ENCODE measurements at regions not wholly inside any gene's neighbourhood (a gene's known extent, or its start where the extent isn't known, plus 50 kb on each side); places are given as distances from the start of the nearest gene placed in this dataset.

DNA sequence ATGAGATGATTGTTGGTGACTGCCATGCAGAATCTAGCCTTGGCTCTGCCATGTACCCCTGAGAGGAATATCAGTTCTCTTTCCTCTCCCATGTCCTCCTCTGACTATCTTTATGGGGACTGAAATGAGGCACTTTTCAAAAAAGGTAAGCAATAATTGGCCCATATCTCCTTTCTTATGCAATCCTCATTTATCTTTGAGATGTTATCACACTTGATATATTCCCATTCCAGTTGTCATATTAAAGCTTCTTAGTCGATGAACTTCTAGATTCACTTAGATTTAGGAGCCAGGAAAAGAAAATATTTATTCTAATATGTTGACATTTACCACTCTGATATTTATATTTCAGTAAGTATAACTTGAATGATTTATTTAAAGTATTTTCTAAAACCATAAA lies 55.3 kb upstream of the CXCL8 start:
- Histone ChIP-seq H4K20me1 (ENCODE audit: insufficient read depth) (no peaks in the 10 kb centered on the region), H3K79me2 (ENCODE audit: insufficient read depth) (no peaks in the 10 kb centered on the region), H3K9me2 (no peaks in the 10 kb centered on the region), H3F3A (replicated peaks; ENCODE audit: insufficient read depth) (peaks cover 34% of the 10 kb centered on the region), H3K4me3 (ENCODE audit: low read depth in 2 of 2, low read length in 1 of 2) (no peak overlapping the region), H3K27me3 (ENCODE audit: insufficient read depth) (no peaks in the 10 kb centered on the region), H3K9me3 (no peaks in the 10 kb centered on the region), H3K4me1 (ENCODE audit: control insufficient read depth in 1 of 2, insufficient read depth in 2 of 2, low read depth in 1 of 2, low read length in 1 of 2) (peaks cover 0 to 6% of the 10 kb centered on the region in 2 experiments; a peak in 1 of 4 replicates), H3K36me3 (replicated peaks in 1 of 2; ENCODE audit: control insufficient read depth in 1 of 2, insufficient read depth in 2 of 2, low read length in 1 of 2) (no peaks in the 10 kb centered on the region), H3K4me2 (no peak overlapping the region), H3K9ac (no peak overlapping the region), H3K27ac (ENCODE audit: low read depth in 2 of 2, low read length in 1 of 2) (no peak overlapping the region), H2AFZ (ENCODE audit: low read depth) (no peak overlapping the region)
- POLR2A ChIA-PET: no interaction called here
- 11% methylated on average over 1 of the region's 1 CpG for WGBS (ENCODE audit: low lambda C conversion rate)
- no peak for TF ChIP-seq MXI1 (IDR thresholded peaks at IDR 0.05; ENCODE audit: low read depth, low read length)
- TF ChIP-seq TAF1 (IDR thresholded peaks at IDR 0.05; ENCODE audit: borderline replicate concordance, low read depth, low read length): no peak
- TF ChIP-seq NRF1 (IDR thresholded peaks at IDR 0.05; ENCODE audit: low read depth, low read length): no peak
- TF ChIP-seq NFIC (IDR thresholded peaks at IDR 0.05; ENCODE audit: borderline replicate concordance): no peak
- no peak for TF ChIP-seq RXRA (IDR thresholded peaks at IDR 0.05; ENCODE audit: borderline replicate concordance, low read depth)
- CTCF ChIA-PET: interaction anchor here (1.5 kb wide), 1 partner anchor 11 kb away, joined by 5 read pairs; no protein-coding TSS in a partner anchor
- no peak for DNase-seq

DNA sequence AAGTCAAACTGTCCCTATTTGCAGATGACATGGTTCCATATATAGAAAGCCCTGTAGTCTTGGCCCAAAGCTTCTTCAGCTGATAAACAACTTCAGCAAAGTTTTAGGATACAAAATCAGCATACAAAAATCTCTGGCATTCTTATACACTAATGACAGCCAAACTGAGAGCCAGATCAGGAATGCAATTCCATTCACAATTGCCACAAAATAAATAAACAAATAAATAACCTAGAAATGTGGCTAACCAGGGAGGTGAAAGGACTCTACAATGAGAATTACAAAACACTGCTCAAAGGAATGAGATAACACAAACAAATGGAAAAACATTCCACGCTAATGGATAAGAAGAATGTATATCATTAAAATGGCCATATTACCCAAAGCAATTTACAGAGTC lies 52.9 kb upstream of the CXCL8 start:
- no peak for DNase-seq
- 94% methylated on average over 1 of the region's 1 CpG for WGBS (ENCODE audit: low lambda C conversion rate)
- Histone ChIP-seq H4K20me1 (ENCODE audit: insufficient read depth) (no peaks in the 10 kb centered on the region), H3K9ac (no peak overlapping the region), H3K9me3 (no peaks in the 10 kb centered on the region), H3F3A (replicated peaks; ENCODE audit: insufficient read depth) (peaks cover 16% of the 10 kb centered on the region), H3K4me1 (ENCODE audit: control insufficient read depth in 1 of 2, insufficient read depth in 2 of 2, low read depth in 1 of 2, low read length in 1 of 2) (peaks cover 0 to 5% of the 10 kb centered on the region in 2 experiments; a peak in 1 of 4 replicates), H3K4me3 (ENCODE audit: low read depth in 2 of 2, low read length in 1 of 2) (no peak overlapping the region), H3K36me3 (replicated peaks in 1 of 2; ENCODE audit: control insufficient read depth in 1 of 2, insufficient read depth in 2 of 2, low read length in 1 of 2) (no peaks in the 10 kb centered on the region), H3K4me2 (no peak overlapping the region), H3K27ac (ENCODE audit: low read depth in 2 of 2, low read length in 1 of 2) (no peak overlapping the region), H3K79me2 (ENCODE audit: insufficient read depth) (no peaks in the 10 kb centered on the region), H2AFZ (ENCODE audit: low read depth) (no peak overlapping the region), H3K9me2 (no peaks in the 10 kb centered on the region), H3K27me3 (ENCODE audit: insufficient read depth) (no peaks in the 10 kb centered on the region)
- TF ChIP-seq, protein P1, sequence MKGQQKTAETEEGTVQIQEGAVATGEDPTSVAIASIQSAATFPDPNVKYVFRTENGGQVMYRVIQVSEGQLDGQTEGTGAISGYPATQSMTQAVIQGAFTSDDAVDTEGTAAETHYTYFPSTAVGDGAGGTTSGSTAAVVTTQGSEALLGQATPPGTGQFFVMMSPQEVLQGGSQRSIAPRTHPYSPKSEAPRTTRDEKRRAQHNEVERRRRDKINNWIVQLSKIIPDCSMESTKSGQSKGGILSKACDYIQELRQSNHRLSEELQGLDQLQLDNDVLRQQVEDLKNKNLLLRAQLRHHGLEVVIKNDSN (IDR thresholded peaks at IDR 0.05; ENCODE audit: borderline replicate concordance, low read depth): no peak
- TF ChIP-seq, protein P2, sequence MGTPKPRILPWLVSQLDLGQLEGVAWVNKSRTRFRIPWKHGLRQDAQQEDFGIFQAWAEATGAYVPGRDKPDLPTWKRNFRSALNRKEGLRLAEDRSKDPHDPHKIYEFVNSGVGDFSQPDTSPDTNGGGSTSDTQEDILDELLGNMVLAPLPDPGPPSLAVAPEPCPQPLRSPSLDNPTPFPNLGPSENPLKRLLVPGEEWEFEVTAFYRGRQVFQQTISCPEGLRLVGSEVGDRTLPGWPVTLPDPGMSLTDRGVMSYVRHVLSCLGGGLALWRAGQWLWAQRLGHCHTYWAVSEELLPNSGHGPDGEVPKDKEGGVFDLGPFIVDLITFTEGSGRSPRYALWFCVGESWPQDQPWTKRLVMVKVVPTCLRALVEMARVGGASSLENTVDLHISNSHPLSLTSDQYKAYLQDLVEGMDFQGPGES (IDR thresholded peaks at IDR 0.05; ENCODE audit: low read depth, low read length): no peak
- TF ChIP-seq, protein P3, sequence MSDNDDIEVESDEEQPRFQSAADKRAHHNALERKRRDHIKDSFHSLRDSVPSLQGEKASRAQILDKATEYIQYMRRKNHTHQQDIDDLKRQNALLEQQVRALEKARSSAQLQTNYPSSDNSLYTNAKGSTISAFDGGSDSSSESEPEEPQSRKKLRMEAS (IDR thresholded peaks at IDR 0.05; ENCODE audit: low read depth): no peak
- TF ChIP-seq TEAD4 (IDR thresholded peaks at IDR 0.05; ENCODE audit: borderline replicate concordance, insufficient read depth): no peak
- TF ChIP-seq EZH2phosphoT487 (IDR thresholded peaks at IDR 0.05; ENCODE audit: borderline replicate concordance, low read depth): no peak
- TF ChIP-seq CHD2 (IDR thresholded peaks at IDR 0.05; ENCODE audit: low read length, partially characterized antibody): no peak
- TF ChIP-seq, protein P4, sequence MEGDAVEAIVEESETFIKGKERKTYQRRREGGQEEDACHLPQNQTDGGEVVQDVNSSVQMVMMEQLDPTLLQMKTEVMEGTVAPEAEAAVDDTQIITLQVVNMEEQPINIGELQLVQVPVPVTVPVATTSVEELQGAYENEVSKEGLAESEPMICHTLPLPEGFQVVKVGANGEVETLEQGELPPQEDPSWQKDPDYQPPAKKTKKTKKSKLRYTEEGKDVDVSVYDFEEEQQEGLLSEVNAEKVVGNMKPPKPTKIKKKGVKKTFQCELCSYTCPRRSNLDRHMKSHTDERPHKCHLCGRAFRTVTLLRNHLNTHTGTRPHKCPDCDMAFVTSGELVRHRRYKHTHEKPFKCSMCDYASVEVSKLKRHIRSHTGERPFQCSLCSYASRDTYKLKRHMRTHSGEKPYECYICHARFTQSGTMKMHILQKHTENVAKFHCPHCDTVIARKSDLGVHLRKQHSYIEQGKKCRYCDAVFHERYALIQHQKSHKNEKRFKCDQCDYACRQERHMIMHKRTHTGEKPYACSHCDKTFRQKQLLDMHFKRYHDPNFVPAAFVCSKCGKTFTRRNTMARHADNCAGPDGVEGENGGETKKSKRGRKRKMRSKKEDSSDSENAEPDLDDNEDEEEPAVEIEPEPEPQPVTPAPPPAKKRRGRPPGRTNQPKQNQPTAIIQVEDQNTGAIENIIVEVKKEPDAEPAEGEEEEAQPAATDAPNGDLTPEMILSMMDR (IDR thresholded peaks at IDR 0.05): no peak
- TF ChIP-seq NRF1 (IDR thresholded peaks at IDR 0.05; ENCODE audit: low read depth, low read length): no peak
- no peak for TF ChIP-seq NFIC (IDR thresholded peaks at IDR 0.05; ENCODE audit: borderline replicate concordance)
- TF ChIP-seq, protein P5, sequence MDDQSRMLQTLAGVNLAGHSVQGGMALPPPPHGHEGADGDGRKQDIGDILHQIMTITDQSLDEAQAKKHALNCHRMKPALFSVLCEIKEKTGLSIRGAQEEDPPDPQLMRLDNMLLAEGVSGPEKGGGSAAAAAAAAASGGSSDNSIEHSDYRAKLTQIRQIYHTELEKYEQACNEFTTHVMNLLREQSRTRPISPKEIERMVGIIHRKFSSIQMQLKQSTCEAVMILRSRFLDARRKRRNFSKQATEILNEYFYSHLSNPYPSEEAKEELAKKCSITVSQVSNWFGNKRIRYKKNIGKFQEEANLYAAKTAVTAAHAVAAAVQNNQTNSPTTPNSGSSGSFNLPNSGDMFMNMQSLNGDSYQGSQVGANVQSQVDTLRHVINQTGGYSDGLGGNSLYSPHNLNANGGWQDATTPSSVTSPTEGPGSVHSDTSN (IDR thresholded peaks at IDR 0.05): no peak
- no peak for TF ChIP-seq FOXM1 (IDR thresholded peaks at IDR 0.05; ENCODE audit: low read depth)
- no peak for TF ChIP-seq RXRA (IDR thresholded peaks at IDR 0.05; ENCODE audit: borderline replicate concordance, low read depth)
- no peak for TF ChIP-seq POLR2AphosphoS5 (IDR thresholded peaks at IDR 0.05; ENCODE audit: low read depth, low read length)
- TF ChIP-seq FOXJ3 (CRISPR knock-in tag; IDR thresholded peaks at IDR 0.05): no peak
- no peak for TF ChIP-seq SMC3 (IDR thresholded peaks at IDR 0.05; ENCODE audit: low read depth, low read length)
- no peak for TF ChIP-seq JUND (IDR thresholded peaks at IDR 0.05)
- TF ChIP-seq YY1 (IDR thresholded peaks at IDR 0.05; ENCODE audit: low read depth): no peak
- POLR2A ChIA-PET: no interaction called here
- CTCF ChIA-PET: interaction anchor here (1.7 kb wide), 1 partner anchor 16 kb away, joined by 4 read pairs; no protein-coding TSS in a partner anchor
